ENCODE measurements at regions not wholly inside any gene's neighbourhood (a gene's known extent, or its start where the extent isn't known, plus 50 kb on each side); places are given as distances from the start of the nearest gene placed in this dataset.

- intact Hi-C loops (cut with micrococcal nuclease) = no loop called here
- H2AFZ ChIP-seq (ENCODE audit: low read depth, low read length) = no peak overlapping the region
- TF ChIP-seq POLR2A (IDR thresholded peaks at IDR 0.05; ENCODE audit: low read depth, low read length) = no peak
- no peak for TF ChIP-seq MAX (IDR thresholded peaks at IDR 0.05; ENCODE audit: insufficient read depth, insufficient read length)
- TF ChIP-seq GATA2 (IDR thresholded peaks at IDR 0.05; ENCODE audit: insufficient read depth, insufficient read length, low read depth, low read length) = no peak
- no peak for TF ChIP-seq POLR2AphosphoS5 (IDR thresholded peaks at IDR 0.05; ENCODE audit: insufficient read depth, low read depth, low read length)
- TF ChIP-seq CTCF (IDR thresholded peaks at IDR 0.05; ENCODE audit: extremely low read depth in 1 of 2, insufficient read depth in 1 of 2, low read depth in 1 of 2, low read length in 2 of 2) = no peak
- no peak for TF ChIP-seq JUN (IDR thresholded peaks at IDR 0.05; ENCODE audit: borderline replicate concordance, insufficient read depth, insufficient read length, low read depth)
- H3K9me1 ChIP-seq (replicated peaks; ENCODE audit: control insufficient read depth, extremely low read depth, insufficient read depth, low read length) = no peaks in the 10 kb centered on the region
- H3K79me2 ChIP-seq (ENCODE audit: control insufficient read depth, insufficient read depth, low read length) = no peaks in the 10 kb centered on the region
- H3K9ac ChIP-seq (replicated peaks; ENCODE audit: extremely low read depth, insufficient read depth, low read length) = no peak overlapping the region
- no peaks in the 10 kb centered on the region for H4K20me1 ChIP-seq (replicated peaks; ENCODE audit: control insufficient read depth, extremely low read depth, insufficient read depth, low read length)
- H3K4me3 ChIP-seq (replicated peaks in 1 of 3; ENCODE audit: insufficient read depth in 1 of 3, low read depth in 1 of 3, low read length in 3 of 3) = no peak overlapping the region
- FAIRE-seq = no peak
- H3K4me2 ChIP-seq (ENCODE audit: insufficient read depth, low read length) = no peak overlapping the region
- dilution Hi-C loops (cut with MboI; ENCODE audit: extremely low pct_ligation_motif_present, low sequenced_read_pairs) = no loop called here
- DNase-seq (ENCODE audit: low read depth, low spot score) = no peak
- BruUV-seq (replicated peaks) = no TSS peak
- no peaks in the 10 kb centered on the region for H3K4me1 ChIP-seq (ENCODE audit: control insufficient read depth, extremely low read depth, insufficient read depth, low read length)
- no peaks in the 10 kb centered on the region for H3K36me3 ChIP-seq (ENCODE audit: control insufficient read depth in 2 of 2, extremely low read depth in 1 of 2, insufficient read depth in 2 of 2, low read length in 2 of 2)
- no peaks in the 10 kb centered on the region for H3K9me3 ChIP-seq (replicated peaks; ENCODE audit: control insufficient read depth, insufficient read depth, low read length)
- no peak overlapping the region for H3K27ac ChIP-seq (ENCODE audit: insufficient read depth, low read depth, low read length)
- POLR2A ChIA-PET = no interaction called here
- CTCF ChIA-PET = interaction anchor here (1.8 kb wide), 1 partner anchor 10 kb away, joined by 6 read pairs; no protein-coding TSS in a partner anchor
- H3K27me3 ChIP-seq (ENCODE audit: control insufficient read depth in 2 of 2, insufficient read depth in 2 of 2, low read length in 2 of 2) = no peaks in the 10 kb centered on the region
These were observed 272.4 kb upstream of the RTL1 start for GRCh38 chr14:101175731-101176534.

Measured in endothelial cell of umbilical vein (primary cell).